GM12891 (cell line): ENCODE measurements at regions not wholly inside any gene's neighbourhood (a gene's known extent, or its start where the extent isn't known, plus 50 kb on each side); places are given as distances from the start of the nearest gene placed in this dataset.

Source experiments
- DNase-seq: peaks from one replicate; pipeline ENCODE4 v3.0.0; 2011; ENCODE audit warnings: low spot score; ENCODE audit not compliant: insufficient read length
- FAIRE-seq: peaks from 2 replicates; lab custom pipeline; 2011; peaks lifted over from hg19 to GRCh38; lab: Jason Lieb, UNC
- PAX5 ChIP-seq: IDR thresholded peaks from 2 replicates; pipeline ENCODE4 v1.6.1; 2011; ENCODE audit warnings: low read length, moderate library complexity, mild to moderate bottlenecking; ENCODE audit not compliant: insufficient read depth, severe bottlenecking
- POLR2A ChIP-seq: IDR thresholded peaks from 2 replicates; pipeline ENCODE4 v1.6.1; 2011; ENCODE audit warnings: low read depth, low read length, control low read depth
- POLR2AphosphoS5 ChIP-seq: IDR thresholded peaks from 2 replicates; pipeline ENCODE4 v1.6.1; 2011; ENCODE audit warnings: low read depth, low read length, control low read depth
- POU2F2 ChIP-seq: IDR thresholded peaks from 2 replicates; pipeline ENCODE4 v1.6.1; 2011; ENCODE audit warnings: low read depth, mild to moderate bottlenecking, control low read depth, low read length, moderate library complexity
- SPI1 ChIP-seq: IDR thresholded peaks from 2 replicates; pipeline ENCODE4 v1.6.1; 2011; ENCODE audit warnings: low read depth, low read length, control low read depth
- TAF1 ChIP-seq: IDR thresholded peaks from 2 replicates; pipeline ENCODE4 v1.6.1; 2011; ENCODE audit warnings: low read depth, low read length, control low read depth

DNA sequence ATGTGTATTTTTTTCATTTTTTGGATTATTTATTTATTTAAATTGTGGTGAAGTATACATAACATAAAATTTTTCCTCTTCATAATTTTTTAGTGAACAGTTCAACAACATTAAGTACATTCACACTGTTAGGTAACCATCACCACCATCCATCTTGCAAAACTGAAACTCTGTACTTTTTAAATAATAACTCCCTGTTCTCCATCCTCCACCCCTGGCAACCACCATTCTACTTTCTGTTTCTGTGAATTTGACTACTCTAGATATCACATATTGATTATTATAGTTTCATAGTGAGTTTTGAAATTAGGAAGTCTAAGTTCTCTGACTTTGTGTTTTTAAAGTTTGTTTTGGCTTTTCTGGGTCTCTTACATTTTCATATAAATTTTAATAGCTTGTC lies 89.3 kb upstream of the STX18 start:
- no peak for FAIRE-seq
- TF ChIP-seq PAX5, result no peak
- TF ChIP-seq POLR2AphosphoS5, result no peak
- no peak for TF ChIP-seq POU2F2
- no peak for TF ChIP-seq POLR2A
- TF ChIP-seq TAF1, result no peak
- no peak for TF ChIP-seq SPI1
- DNase-seq, result peak; percentile 24

DNA sequence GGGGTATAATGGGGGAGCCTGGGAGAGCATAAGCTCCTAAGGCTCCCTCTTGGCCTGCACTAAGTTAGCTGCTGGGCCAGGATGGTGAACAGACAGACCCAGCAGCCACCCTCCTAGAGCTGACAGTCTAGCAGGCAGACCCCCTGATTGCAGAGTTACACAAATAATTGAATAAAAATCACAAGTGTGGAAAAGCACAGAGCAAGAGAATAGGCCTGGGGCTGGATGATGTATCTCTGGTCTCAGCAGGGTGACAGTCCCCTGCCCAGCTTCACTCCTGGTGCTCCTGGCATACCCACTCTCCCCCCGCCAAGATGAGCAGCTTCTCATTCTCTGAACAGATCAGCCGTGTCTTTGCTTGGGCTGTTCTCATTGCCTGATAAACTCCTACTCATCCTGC lies 86.1 kb upstream of the STX18 start:
- TF ChIP-seq PAX5, result no peak
- DNase-seq (no peak), FAIRE-seq (no peak)

DNA sequence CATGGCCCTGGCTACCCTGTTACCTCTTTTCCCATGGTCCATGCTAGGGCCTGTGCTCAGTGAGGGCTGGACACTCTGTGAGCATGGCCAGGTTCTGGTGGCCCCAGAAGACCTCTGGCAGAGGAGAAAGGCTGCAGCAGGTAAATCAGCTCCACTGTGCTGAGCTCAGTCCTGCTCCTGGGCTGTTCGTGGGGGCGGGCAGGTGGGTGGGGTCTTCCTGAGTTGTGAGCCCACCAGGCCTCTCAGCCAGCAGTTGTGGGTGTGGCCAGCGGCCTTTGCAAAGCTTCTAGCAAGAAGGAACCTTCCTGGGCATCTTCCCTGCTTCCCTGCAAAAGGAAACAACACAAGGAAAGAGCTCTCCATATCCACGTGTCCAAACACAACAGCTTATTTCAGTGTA lies 85.3 kb upstream of the STX18 start:
- no peak for FAIRE-seq

DNA sequence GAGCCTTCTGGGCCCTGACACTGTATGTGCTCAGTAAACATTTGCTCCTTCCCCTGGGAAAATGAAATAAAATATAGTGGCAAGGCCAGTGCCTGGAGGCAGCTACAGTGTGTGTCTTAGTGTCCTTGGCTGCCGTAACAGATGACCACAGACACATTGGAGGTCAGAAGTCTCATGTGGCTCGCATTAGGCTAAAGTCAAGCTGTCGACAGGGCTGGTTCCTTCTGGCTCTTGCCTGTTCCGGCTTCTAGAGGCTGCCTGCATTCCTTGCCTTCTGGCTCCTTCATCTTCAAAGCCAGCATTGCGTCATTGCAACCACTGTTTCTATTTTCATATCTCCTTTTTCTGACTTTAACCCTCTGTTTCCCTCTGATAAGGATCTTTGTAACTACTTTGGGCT lies 83.6 kb upstream of the STX18 start:
- no peak for FAIRE-seq
- TF ChIP-seq SPI1, result no peak
- TF ChIP-seq POLR2A, result no peak
- TF ChIP-seq PAX5, result no peak
- TF ChIP-seq TAF1, result no peak
- no peak for TF ChIP-seq POU2F2
- no peak for TF ChIP-seq POLR2AphosphoS5
- no peak for DNase-seq

More for the DNA sequence above, 85.3 kb upstream of the STX18 start:
- no peak for DNase-seq
- TF ChIP-seq SPI1 (no peak), PAX5 (no peak)

DNA sequence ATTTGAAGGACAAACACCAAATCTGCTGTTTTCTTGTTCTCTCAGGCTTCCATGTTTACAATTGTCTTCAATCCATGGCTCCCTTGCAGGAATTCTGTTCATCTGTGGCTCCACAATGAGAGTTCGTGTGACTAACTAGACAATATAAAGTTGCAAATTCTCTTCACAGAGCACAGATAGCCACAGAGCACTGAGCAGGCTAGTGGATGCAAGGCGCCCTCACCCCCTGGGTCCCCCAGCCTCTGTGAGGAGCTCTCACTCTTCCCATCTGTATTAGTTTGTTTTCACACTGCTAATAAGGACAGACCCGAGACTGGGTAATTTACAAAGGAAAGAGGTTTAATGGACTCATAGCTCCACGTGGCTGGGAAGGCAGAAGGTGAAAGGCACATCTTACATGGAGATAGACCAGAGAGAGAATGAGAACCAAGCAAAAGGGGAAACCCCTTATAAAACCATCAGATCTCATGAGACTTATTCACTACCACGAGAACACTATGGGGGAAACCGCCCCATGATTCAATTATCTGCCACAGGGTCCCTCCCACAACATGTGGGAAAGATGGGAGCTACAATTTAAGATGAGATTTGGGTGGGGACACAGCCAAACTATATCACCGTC lies 82.5 kb upstream of the STX18 start:
- DNase-seq, result no peak
- TF ChIP-seq SPI1, result no peak
- TF ChIP-seq POLR2AphosphoS5, result no peak
- FAIRE-seq, result no peak

DNA sequence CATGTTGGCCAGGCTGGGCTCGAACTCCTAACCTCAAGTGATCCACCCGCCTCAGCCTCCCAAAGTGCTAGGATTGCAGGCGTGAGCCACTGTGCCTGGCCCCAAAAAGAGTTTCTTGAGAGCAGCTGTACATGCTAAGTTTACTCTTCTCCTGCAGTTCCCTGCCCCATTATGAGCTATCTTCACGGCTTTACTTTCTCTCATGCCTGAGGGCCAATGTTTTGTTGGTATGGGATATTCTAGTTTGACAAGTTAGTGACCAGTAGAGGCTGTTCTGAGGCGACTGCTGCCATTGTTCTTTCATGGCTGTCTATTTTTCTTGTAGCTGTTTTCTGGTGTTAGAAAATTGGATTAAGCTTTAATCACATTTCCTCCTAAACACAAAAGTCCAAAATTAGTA lies 78.0 kb upstream of the STX18 start:
- no peak for FAIRE-seq
- no peak for TF ChIP-seq POLR2A
- no peak for TF ChIP-seq TAF1
- no peak for TF ChIP-seq POU2F2
- no peak for TF ChIP-seq POLR2AphosphoS5
- TF ChIP-seq PAX5, result no peak
- TF ChIP-seq SPI1, result no peak
- DNase-seq, result no peak

DNA sequence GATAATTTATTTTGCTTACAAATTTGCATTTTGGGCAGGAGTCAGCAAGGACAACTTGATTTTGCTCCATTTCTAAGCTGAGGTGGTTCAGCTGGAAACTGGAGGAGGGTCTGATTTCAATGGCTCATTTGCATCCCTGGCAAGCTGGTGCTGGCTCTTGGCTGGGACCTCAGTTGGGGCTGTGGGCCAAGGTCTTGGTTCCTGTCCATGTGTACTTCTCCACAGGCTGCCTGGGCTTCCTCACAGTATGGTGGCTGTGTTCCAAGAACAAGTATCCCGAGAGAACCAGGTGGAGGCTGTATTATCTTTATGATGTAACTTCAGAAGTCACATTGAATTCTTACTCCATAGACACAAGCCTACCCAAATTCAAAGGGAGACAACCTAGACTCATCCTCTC lies 77.0 kb upstream of the STX18 start:
- DNase-seq, result no peak
- no peak for FAIRE-seq

DNA sequence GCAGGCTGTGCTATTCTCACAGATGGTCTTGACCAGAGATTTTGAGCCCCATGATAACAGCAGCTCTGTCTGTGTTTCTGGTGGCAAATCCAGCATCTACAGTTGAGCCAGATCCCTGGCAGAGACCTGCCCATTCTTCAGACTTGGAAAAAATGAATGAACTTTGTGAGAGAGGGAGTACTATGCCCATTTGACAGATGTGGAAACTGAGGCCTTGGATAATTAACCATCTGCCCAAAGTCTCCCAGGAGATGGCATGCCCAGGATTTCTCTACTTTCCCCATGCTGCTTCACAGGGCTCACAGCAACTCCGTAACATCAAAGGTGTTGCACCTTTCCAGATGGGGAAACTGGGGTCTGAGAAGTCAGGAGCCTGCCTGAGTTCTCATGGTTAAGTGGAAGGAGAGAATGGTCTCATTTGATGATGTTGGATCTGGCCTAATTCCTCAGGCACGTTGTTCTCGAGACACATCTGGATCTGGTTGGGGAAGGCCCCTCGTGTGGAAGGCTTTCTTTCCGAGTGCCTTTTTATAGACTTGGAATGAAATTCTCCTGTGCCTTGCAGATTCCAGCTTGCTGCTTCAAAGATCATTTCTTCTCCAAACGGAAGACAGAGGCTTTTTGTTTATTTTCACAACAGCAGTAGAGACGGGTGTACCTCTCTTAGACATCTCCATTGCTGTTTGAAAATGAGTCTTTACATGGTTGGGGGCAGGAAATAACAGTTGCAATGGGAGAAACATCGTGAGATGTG lies 73.3 kb upstream of the STX18 start:
- TF ChIP-seq TAF1 (no peak), SPI1 (no peak), POLR2AphosphoS5 (no peak), POU2F2 (no peak), POLR2A (no peak), PAX5 (no peak)
- DNase-seq (no peak), FAIRE-seq (no peak)

More for the DNA sequence above, 77.0 kb upstream of the STX18 start:
- no peak for TF ChIP-seq POLR2AphosphoS5
- TF ChIP-seq POLR2A, result no peak

DNA sequence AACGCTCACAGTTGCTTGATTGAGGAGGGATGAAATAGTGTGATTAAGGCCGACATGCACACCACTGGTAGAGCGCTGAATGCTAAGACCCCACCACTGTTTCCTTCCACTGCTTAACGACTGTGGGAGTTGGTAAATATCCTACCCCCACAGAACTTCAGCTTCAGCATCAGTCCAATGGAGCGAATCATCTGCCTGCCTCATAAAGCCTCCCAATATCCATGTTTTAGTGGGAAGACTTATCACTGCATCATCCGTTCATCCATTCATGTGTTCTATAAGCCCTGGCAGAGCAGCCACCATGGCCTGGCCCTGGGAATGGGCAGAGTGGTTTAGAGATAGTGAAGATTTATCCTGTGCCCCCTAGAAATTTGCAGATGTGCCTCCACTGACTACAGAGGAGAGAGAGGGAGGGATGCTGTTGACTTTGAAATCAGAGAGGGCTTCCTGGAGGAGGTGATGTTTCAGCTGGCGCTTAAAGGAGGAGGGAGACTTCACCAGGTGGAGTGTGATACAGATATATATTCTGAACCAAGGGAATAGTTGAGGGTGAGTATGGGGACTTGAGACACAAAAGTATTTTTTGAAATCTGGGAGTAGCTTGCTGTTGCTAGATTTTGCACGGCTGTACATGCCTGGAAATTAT lies 71.9 kb upstream of the STX18 start:
- DNase-seq (no peak), FAIRE-seq (no peak)
- TF ChIP-seq TAF1 (no peak), POLR2AphosphoS5 (no peak), SPI1 (no peak), POU2F2 (no peak), PAX5 (no peak), POLR2A (no peak)

DNA sequence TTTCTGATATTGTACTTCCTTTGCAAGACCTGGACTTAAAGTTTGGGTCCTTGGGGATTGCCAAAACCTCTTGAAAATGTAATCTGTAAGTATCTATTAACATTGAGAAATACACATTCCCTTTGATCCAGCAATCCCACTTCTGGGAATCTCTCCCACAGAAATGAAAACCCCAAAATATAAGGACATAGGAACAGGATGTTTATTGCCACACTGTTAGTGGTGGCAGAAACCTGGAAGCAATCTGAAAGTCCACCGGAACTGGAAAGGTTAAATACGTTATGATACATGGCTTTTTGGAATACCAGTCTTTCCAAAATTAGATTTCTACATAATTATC lies 71.2 kb upstream of the STX18 start:
- TF ChIP-seq PAX5 (no peak), POLR2A (no peak), POLR2AphosphoS5 (no peak), SPI1 (no peak), POU2F2 (no peak), TAF1 (no peak)
- FAIRE-seq (no peak), DNase-seq (no peak)
